ENCODE measurements at regions not wholly inside any gene's neighbourhood (a gene's known extent, or its start where the extent isn't known, plus 50 kb on each side); places are given as distances from the start of the nearest gene placed in this dataset.

- H3K9me3 Mint-ChIP-seq: peaks cover 47% of the 10 kb centered on the region
- no peaks in the 10 kb centered on the region for H3K36me3 Mint-ChIP-seq (ENCODE audit: low read depth)
- no peaks in the 10 kb centered on the region for H3K27me3 Mint-ChIP-seq
- H3K27ac Mint-ChIP-seq: no peak overlapping the region
- intact Hi-C loops (cut with micrococcal nuclease): no loop called here
- H3K4me3 Mint-ChIP-seq: no peak overlapping the region
- no peaks in the 10 kb centered on the region for H3K4me1 Mint-ChIP-seq (ENCODE audit: low read depth)
Observed at GRCh38 chr11:134768463-134768862, 356.4 kb upstream of the B3GAT1 start.

- Mint-ChIP-seq H3K36me3 (ENCODE audit: low read depth) (no peaks in the 10 kb centered on the region), H3K27ac (no peak overlapping the region), H3K4me3 (no peak overlapping the region), H3K27me3 (no peaks in the 10 kb centered on the region), H3K4me1 (ENCODE audit: low read depth) (no peaks in the 10 kb centered on the region), H3K9me3 (peaks cover 18% of the 10 kb centered on the region)
- intact Hi-C loops (cut with micrococcal nuclease): no loop called here
Observed at GRCh38 chr11:134765565-134765964, 353.5 kb upstream of the B3GAT1 start.

GRCh38 chr11:134764966-134765365 is 352.9 kb upstream of the B3GAT1 start:
- no peak overlapping the region for H3K4me3 Mint-ChIP-seq
- no peaks in the 10 kb centered on the region for H3K4me1 Mint-ChIP-seq (ENCODE audit: low read depth)
- H3K9me3 Mint-ChIP-seq: peaks cover 18% of the 10 kb centered on the region
- H3K27ac Mint-ChIP-seq: no peak overlapping the region
- intact Hi-C loops (cut with micrococcal nuclease): no loop called here
- no peaks in the 10 kb centered on the region for H3K27me3 Mint-ChIP-seq
- no peaks in the 10 kb centered on the region for H3K36me3 Mint-ChIP-seq (ENCODE audit: low read depth)

- H3K36me3 Mint-ChIP-seq (ENCODE audit: low read depth): no peaks in the 10 kb centered on the region
- no peak overlapping the region for H3K27ac Mint-ChIP-seq
- peaks cover 18% of the 10 kb centered on the region for H3K9me3 Mint-ChIP-seq
- no peak overlapping the region for H3K4me3 Mint-ChIP-seq
- intact Hi-C loops (cut with micrococcal nuclease): no loop called here
- H3K27me3 Mint-ChIP-seq: no peaks in the 10 kb centered on the region
- H3K4me1 Mint-ChIP-seq (ENCODE audit: low read depth): no peaks in the 10 kb centered on the region
Observed at GRCh38 chr11:134764367-134764766, 352.3 kb upstream of the B3GAT1 start.

- no peaks in the 10 kb centered on the region for H3K27me3 Mint-ChIP-seq
- no peak overlapping the region for H3K27ac Mint-ChIP-seq
- no peak overlapping the region for H3K4me3 Mint-ChIP-seq
- intact Hi-C loops (cut with micrococcal nuclease): no loop called here
- H3K4me1 Mint-ChIP-seq (ENCODE audit: low read depth): no peaks in the 10 kb centered on the region
- H3K9me3 Mint-ChIP-seq: peaks cover 6% of the 10 kb centered on the region
- no peaks in the 10 kb centered on the region for H3K36me3 Mint-ChIP-seq (ENCODE audit: low read depth)
Observed at GRCh38 chr11:134763030-134763388, 351.0 kb upstream of the B3GAT1 start.

GRCh38 chr11:134762248-134763029 is 350.4 kb upstream of the B3GAT1 start:
- Mint-ChIP-seq H3K4me3 (no peak overlapping the region), H3K4me1 (ENCODE audit: low read depth) (no peaks in the 10 kb centered on the region), H3K9me3 (peaks cover 6% of the 10 kb centered on the region), H3K36me3 (ENCODE audit: low read depth) (no peaks in the 10 kb centered on the region), H3K27me3 (no peaks in the 10 kb centered on the region), H3K27ac (no peak overlapping the region)
- intact Hi-C loops (cut with micrococcal nuclease): no loop called here

- no peak overlapping the region for H3K4me3 Mint-ChIP-seq
- intact Hi-C loops (cut with micrococcal nuclease): no loop called here
- H3K36me3 Mint-ChIP-seq (ENCODE audit: low read depth): no peaks in the 10 kb centered on the region
- peaks cover 6% of the 10 kb centered on the region for H3K9me3 Mint-ChIP-seq
- no peaks in the 10 kb centered on the region for H3K27me3 Mint-ChIP-seq
- no peaks in the 10 kb centered on the region for H3K4me1 Mint-ChIP-seq (ENCODE audit: low read depth)
- no peak overlapping the region for H3K27ac Mint-ChIP-seq
Observed at GRCh38 chr11:134761926-134762247, 349.8 kb upstream of the B3GAT1 start.

GRCh38 chr11:134761386-134761785 is 349.3 kb upstream of the B3GAT1 start:
- Mint-ChIP-seq H3K36me3 (ENCODE audit: low read depth) (no peaks in the 10 kb centered on the region), H3K4me3 (no peak overlapping the region), H3K4me1 (ENCODE audit: low read depth) (no peaks in the 10 kb centered on the region), H3K27ac (no peak overlapping the region), H3K9me3 (peaks cover 6% of the 10 kb centered on the region), H3K27me3 (no peaks in the 10 kb centered on the region)
- intact Hi-C loops (cut with micrococcal nuclease): no loop called here

- H3K36me3 Mint-ChIP-seq (ENCODE audit: low read depth): no peaks in the 10 kb centered on the region
Observed at GRCh38 chr11:134760957-134761356, 348.9 kb upstream of the B3GAT1 start.

GRCh38 chr11:134760299-134760698 is 348.3 kb upstream of the B3GAT1 start:
- intact Hi-C loops (cut with micrococcal nuclease): no loop called here
- Mint-ChIP-seq H3K4me1 (ENCODE audit: low read depth) (no peaks in the 10 kb centered on the region), H3K4me3 (no peak overlapping the region), H3K9me3 (peaks cover 6% of the 10 kb centered on the region), H3K27ac (no peak overlapping the region), H3K27me3 (no peaks in the 10 kb centered on the region), H3K36me3 (ENCODE audit: low read depth) (no peaks in the 10 kb centered on the region)

More at GRCh38 chr11:134760957-134761356, 348.9 kb upstream of the B3GAT1 start:
- no peak overlapping the region for H3K4me3 Mint-ChIP-seq
- intact Hi-C loops (cut with micrococcal nuclease): no loop called here
- H3K27ac Mint-ChIP-seq: no peak overlapping the region
- H3K27me3 Mint-ChIP-seq: no peaks in the 10 kb centered on the region
- peaks cover 6% of the 10 kb centered on the region for H3K9me3 Mint-ChIP-seq
- H3K4me1 Mint-ChIP-seq (ENCODE audit: low read depth): no peaks in the 10 kb centered on the region

- intact Hi-C loops (cut with micrococcal nuclease): no loop called here
- no peaks in the 10 kb centered on the region for H3K27me3 Mint-ChIP-seq
- no peak overlapping the region for H3K27ac Mint-ChIP-seq
- H3K4me1 Mint-ChIP-seq (ENCODE audit: low read depth): no peaks in the 10 kb centered on the region
- H3K9me3 Mint-ChIP-seq: peaks cover 6% of the 10 kb centered on the region
- no peaks in the 10 kb centered on the region for H3K36me3 Mint-ChIP-seq (ENCODE audit: low read depth)
- H3K4me3 Mint-ChIP-seq: no peak overlapping the region
Observed at GRCh38 chr11:134759855-134760254, 347.8 kb upstream of the B3GAT1 start.

GRCh38 chr11:134759274-134759673 is 347.2 kb upstream of the B3GAT1 start:
- H3K4me1 Mint-ChIP-seq (ENCODE audit: low read depth): no peaks in the 10 kb centered on the region
- no peak overlapping the region for H3K4me3 Mint-ChIP-seq
- no peak overlapping the region for H3K27ac Mint-ChIP-seq
- intact Hi-C loops (cut with micrococcal nuclease): no loop called here
- peaks cover 5% of the 10 kb centered on the region for H3K9me3 Mint-ChIP-seq
- H3K27me3 Mint-ChIP-seq: no peaks in the 10 kb centered on the region
- H3K36me3 Mint-ChIP-seq (ENCODE audit: low read depth): no peaks in the 10 kb centered on the region

- no peaks in the 10 kb centered on the region for H3K9me3 Mint-ChIP-seq
- no peaks in the 10 kb centered on the region for H3K4me1 Mint-ChIP-seq (ENCODE audit: low read depth)
- intact Hi-C loops (cut with micrococcal nuclease): no loop called here
- no peak overlapping the region for H3K27ac Mint-ChIP-seq
- H3K36me3 Mint-ChIP-seq (ENCODE audit: low read depth): no peaks in the 10 kb centered on the region
- no peak overlapping the region for H3K4me3 Mint-ChIP-seq
- no peaks in the 10 kb centered on the region for H3K27me3 Mint-ChIP-seq
Observed at GRCh38 chr11:134758342-134758931, 346.4 kb upstream of the B3GAT1 start.

GRCh38 chr11:134757633-134758032 is 345.6 kb upstream of the B3GAT1 start:
- Mint-ChIP-seq H3K36me3 (ENCODE audit: low read depth) (no peaks in the 10 kb centered on the region), H3K27me3 (no peaks in the 10 kb centered on the region), H3K4me3 (no peak overlapping the region), H3K4me1 (ENCODE audit: low read depth) (no peaks in the 10 kb centered on the region), H3K9me3 (no peaks in the 10 kb centered on the region), H3K27ac (no peak overlapping the region)
- intact Hi-C loops (cut with micrococcal nuclease): no loop called here

Data from dendritic cell treated with granulocyte-macrophage colony-stimulating factor and Interleukin-4, amounts not matched to agents 40 ng/mL and 50 ng/mL, for 4 days (primary cell).